AG09309 (cell line): ENCODE measurements at regions not wholly inside any gene's neighbourhood (a gene's known extent, or its start where the extent isn't known, plus 50 kb on each side); places are given as distances from the start of the nearest gene placed in this dataset.

ENCODE experiments used
- DNase-seq: peaks from one replicate; pipeline ENCODE4 v3.0.0-alpha.2; 2010; ENCODE audit warnings: low read depth
- H3K4me3 ChIP-seq: 2 replicates; pipeline ENCODE4 v1.5.1; 2011; ENCODE audit warnings: mild to moderate bottlenecking, low read depth, low read length, moderate library complexity; ENCODE audit not compliant: control insufficient read depth
- CTCF ChIP-seq: IDR thresholded peaks from 2 replicates; pipeline ENCODE4 v1.5.1; 2011; ENCODE audit warnings: mild to moderate bottlenecking, low read depth, low read length, inconsistent platforms; ENCODE audit not compliant: insufficient read depth, control insufficient read depth; ENCODE audit errors: missing control alignments

GRCh38 chr7:120023494-120024167 is 249.3 kb upstream of the KCND2 start:
- TF ChIP-seq CTCF: no peak
- no peak for DNase-seq
- no peak overlapping the region for H3K4me3 ChIP-seq

- DNase-seq: no peak
- no peak for TF ChIP-seq CTCF
Measured at GRCh38 chr7:120028636-120029035, 244.3 kb upstream of the KCND2 start.

GRCh38 chr7:120030876-120031275 is 242.1 kb upstream of the KCND2 start:
- no peak overlapping the region for H3K4me3 ChIP-seq
- no peak for TF ChIP-seq CTCF
- DNase-seq: no peak

More at GRCh38 chr7:120028636-120029035, 244.3 kb upstream of the KCND2 start:
- no peak overlapping the region for H3K4me3 ChIP-seq

- DNase-seq: no peak
- no peak overlapping the region for H3K4me3 ChIP-seq
- TF ChIP-seq CTCF: no peak
Measured at GRCh38 chr7:120033114-120033513, 239.9 kb upstream of the KCND2 start.

- DNase-seq: no peak
- H3K4me3 ChIP-seq: no peak overlapping the region
- no peak for TF ChIP-seq CTCF
Measured at GRCh38 chr7:120039138-120039537, 233.8 kb upstream of the KCND2 start.

GRCh38 chr7:120041798-120042197 is 231.2 kb upstream of the KCND2 start:
- TF ChIP-seq CTCF: no peak
- DNase-seq: no peak
- H3K4me3 ChIP-seq: no peak overlapping the region

GRCh38 chr7:120043250-120043649 is 229.7 kb upstream of the KCND2 start:
- no peak for TF ChIP-seq CTCF
- no peak overlapping the region for H3K4me3 ChIP-seq
- no peak for DNase-seq
